ENCODE measurements at regions not wholly inside any gene's neighbourhood (a gene's known extent, or its start where the extent isn't known, plus 50 kb on each side); places are given as distances from the start of the nearest gene placed in this dataset.

GRCh38 chr6:14193524-14193923 is 76.0 kb downstream of the CD83 start:
- Histone ChIP-seq H3K9ac (ENCODE audit: low read length) (no peak overlapping the region), H3K9me3 (ENCODE audit: low read length) (no peaks in the 10 kb centered on the region), H2AFZ (ENCODE audit: low read depth, low read length) (no peak overlapping the region), H3K27ac (ENCODE audit: low read length) (no peak overlapping the region), H3F3A (ENCODE audit: insufficient read depth, low read length, poor library complexity, severe bottlenecking) (no peaks in the 10 kb centered on the region), H3K79me2 (replicated peaks; ENCODE audit: insufficient read depth, low read length) (no peaks in the 10 kb centered on the region), H3K9me2 (ENCODE audit: insufficient read depth, low read length) (no peaks in the 10 kb centered on the region), H4K20me1 (ENCODE audit: insufficient read depth) (no peaks in the 10 kb centered on the region), H3K36me3 (ENCODE audit: insufficient read depth, low read length) (no peaks in the 10 kb centered on the region), H3K4me3 (ENCODE audit: low read length) (no peak overlapping the region), H3K27me3 (ENCODE audit: insufficient read depth, low read depth, low read length) (no peaks in the 10 kb centered on the region), H3K4me2 (ENCODE audit: low read length) (no peak overlapping the region)
- no peak for TF ChIP-seq RAD21 (conservative IDR thresholded peaks at IDR 0.05)
- TF ChIP-seq TAF1 (IDR thresholded peaks at IDR 0.05; ENCODE audit: low read depth): no peak

GRCh38 chr6:14194483-14194882 is 76.9 kb downstream of the CD83 start:
- no peaks in the 10 kb centered on the region for H3K36me3 ChIP-seq (ENCODE audit: insufficient read depth, low read length)
- H4K20me1 ChIP-seq (ENCODE audit: insufficient read depth): no peaks in the 10 kb centered on the region
- H3K9ac ChIP-seq (ENCODE audit: low read length): no peak overlapping the region
- no peaks in the 10 kb centered on the region for H3K79me2 ChIP-seq (replicated peaks; ENCODE audit: insufficient read depth, low read length)
- no peak overlapping the region for H3K4me3 ChIP-seq (ENCODE audit: low read length)
- TF ChIP-seq MXI1 (conservative IDR thresholded peaks at IDR 0.05; ENCODE audit: poor library complexity, severe bottlenecking) (no peak), EP300 (conservative IDR thresholded peaks at IDR 0.05; ENCODE audit: poor library complexity, severe bottlenecking) (no peak), TAF1 (IDR thresholded peaks at IDR 0.05; ENCODE audit: low read depth) (no peak), SMC3 (conservative IDR thresholded peaks at IDR 0.05; ENCODE audit: poor library complexity) (no peak)
- no peaks in the 10 kb centered on the region for H3K9me2 ChIP-seq (ENCODE audit: insufficient read depth, low read length)
- H3K27me3 ChIP-seq (ENCODE audit: insufficient read depth, low read depth, low read length): no peaks in the 10 kb centered on the region
- no peaks in the 10 kb centered on the region for H3K9me3 ChIP-seq (ENCODE audit: low read length)
- no peaks in the 10 kb centered on the region for H3F3A ChIP-seq (ENCODE audit: insufficient read depth, low read length, poor library complexity, severe bottlenecking)
- H2AFZ ChIP-seq (ENCODE audit: low read depth, low read length): no peak overlapping the region
- H3K27ac ChIP-seq (ENCODE audit: low read length): no peak overlapping the region
- no peak overlapping the region for H3K4me2 ChIP-seq (ENCODE audit: low read length)

GRCh38 chr6:14194976-14195375 is 77.4 kb downstream of the CD83 start:
- no peak overlapping the region for H3K4me3 ChIP-seq (ENCODE audit: low read length)
- TF ChIP-seq REST (IDR thresholded peaks at IDR 0.05; ENCODE audit: borderline replicate concordance) (no peak), TAF1 (IDR thresholded peaks at IDR 0.05; ENCODE audit: low read depth) (no peak), MXI1 (conservative IDR thresholded peaks at IDR 0.05; ENCODE audit: poor library complexity, severe bottlenecking) (no peak), SMC3 (conservative IDR thresholded peaks at IDR 0.05; ENCODE audit: poor library complexity) (no peak), EZH2 (IDR thresholded peaks at IDR 0.05; ENCODE audit: borderline replicate concordance, insufficient read depth, low read length, poor library complexity, severe bottlenecking) (no peak), POLR2AphosphoS5 (IDR thresholded peaks at IDR 0.05) (no peak), EP300 (conservative IDR thresholded peaks at IDR 0.05; ENCODE audit: poor library complexity, severe bottlenecking) (no peak), RAD21 (conservative IDR thresholded peaks at IDR 0.05) (no peak), CTCF (IDR thresholded peaks at IDR 0.05; ENCODE audit: poor library complexity, severe bottlenecking) (no peak)
- H3K9me2 ChIP-seq (ENCODE audit: insufficient read depth, low read length): no peaks in the 10 kb centered on the region
- H4K20me1 ChIP-seq (ENCODE audit: insufficient read depth): no peaks in the 10 kb centered on the region
- H3K79me2 ChIP-seq (replicated peaks; ENCODE audit: insufficient read depth, low read length): no peaks in the 10 kb centered on the region
- no peaks in the 10 kb centered on the region for H3K9me3 ChIP-seq (ENCODE audit: low read length)
- H3K36me3 ChIP-seq (ENCODE audit: insufficient read depth, low read length): no peaks in the 10 kb centered on the region
- H3K4me2 ChIP-seq (ENCODE audit: low read length): no peak overlapping the region
- no peak overlapping the region for H3K27ac ChIP-seq (ENCODE audit: low read length)
- H2AFZ ChIP-seq (ENCODE audit: low read depth, low read length): no peak overlapping the region
- no peaks in the 10 kb centered on the region for H3F3A ChIP-seq (ENCODE audit: insufficient read depth, low read length, poor library complexity, severe bottlenecking)
- no peaks in the 10 kb centered on the region for H3K27me3 ChIP-seq (ENCODE audit: insufficient read depth, low read depth, low read length)
- no peak overlapping the region for H3K9ac ChIP-seq (ENCODE audit: low read length)
